ENCODE measurements at regions not wholly inside any gene's neighbourhood (a gene's known extent, or its start where the extent isn't known, plus 50 kb on each side); places are given as distances from the start of the nearest gene placed in this dataset.

- TF ChIP-seq GABPA (IDR thresholded peaks at IDR 0.05; ENCODE audit: low read depth) = no peak
- TF ChIP-seq SIN3A (IDR thresholded peaks at IDR 0.05; ENCODE audit: borderline replicate concordance, low read depth, low read length) = no peak
- TF ChIP-seq, protein P1, sequence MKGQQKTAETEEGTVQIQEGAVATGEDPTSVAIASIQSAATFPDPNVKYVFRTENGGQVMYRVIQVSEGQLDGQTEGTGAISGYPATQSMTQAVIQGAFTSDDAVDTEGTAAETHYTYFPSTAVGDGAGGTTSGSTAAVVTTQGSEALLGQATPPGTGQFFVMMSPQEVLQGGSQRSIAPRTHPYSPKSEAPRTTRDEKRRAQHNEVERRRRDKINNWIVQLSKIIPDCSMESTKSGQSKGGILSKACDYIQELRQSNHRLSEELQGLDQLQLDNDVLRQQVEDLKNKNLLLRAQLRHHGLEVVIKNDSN (IDR thresholded peaks at IDR 0.05; ENCODE audit: borderline replicate concordance, low read depth) = no peak
- TF ChIP-seq, protein P2, sequence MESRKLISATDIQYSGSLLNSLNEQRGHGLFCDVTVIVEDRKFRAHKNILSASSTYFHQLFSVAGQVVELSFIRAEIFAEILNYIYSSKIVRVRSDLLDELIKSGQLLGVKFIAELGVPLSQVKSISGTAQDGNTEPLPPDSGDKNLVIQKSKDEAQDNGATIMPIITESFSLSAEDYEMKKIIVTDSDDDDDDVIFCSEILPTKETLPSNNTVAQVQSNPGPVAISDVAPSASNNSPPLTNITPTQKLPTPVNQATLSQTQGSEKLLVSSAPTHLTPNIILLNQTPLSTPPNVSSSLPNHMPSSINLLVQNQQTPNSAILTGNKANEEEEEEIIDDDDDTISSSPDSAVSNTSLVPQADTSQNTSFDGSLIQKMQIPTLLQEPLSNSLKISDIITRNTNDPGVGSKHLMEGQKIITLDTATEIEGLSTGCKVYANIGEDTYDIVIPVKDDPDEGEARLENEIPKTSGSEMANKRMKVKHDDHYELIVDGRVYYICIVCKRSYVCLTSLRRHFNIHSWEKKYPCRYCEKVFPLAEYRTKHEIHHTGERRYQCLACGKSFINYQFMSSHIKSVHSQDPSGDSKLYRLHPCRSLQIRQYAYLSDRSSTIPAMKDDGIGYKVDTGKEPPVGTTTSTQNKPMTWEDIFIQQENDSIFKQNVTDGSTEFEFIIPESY (IDR thresholded peaks at IDR 0.05; ENCODE audit: borderline replicate concordance, low read depth) = no peak
- no peak for TF ChIP-seq JUND (IDR thresholded peaks at IDR 0.05)
- no peak for TF ChIP-seq CTCF (IDR thresholded peaks at IDR 0.05)
- TF ChIP-seq RAD21 (IDR thresholded peaks at IDR 0.05; ENCODE audit: low read length) = no peak
- no peak for TF ChIP-seq MAX (IDR thresholded peaks at IDR 0.05; ENCODE audit: low read depth)
- TF ChIP-seq RCOR1 (IDR thresholded peaks at IDR 0.05; ENCODE audit: low read length) = no peak
- TF ChIP-seq USF2 (IDR thresholded peaks at IDR 0.05; ENCODE audit: borderline replicate concordance, low read depth, low read length) = no peak
- TF ChIP-seq POLR2AphosphoS5 (IDR thresholded peaks at IDR 0.05; ENCODE audit: low read depth, low read length) = no peak
Observed at GRCh38 chr2:184174493-184175104, 423.7 kb upstream of the ZNF804A start.

Data from SK-N-SH (cell line).